ENCODE measurements at regions not wholly inside any gene's neighbourhood (a gene's known extent, or its start where the extent isn't known, plus 50 kb on each side); places are given as distances from the start of the nearest gene placed in this dataset.

GRCh38 chr19:30106417-30107095, 164.5 kb downstream of the URI1 start:
- TF ChIP-seq REST (IDR thresholded peaks at IDR 0.05) (no peak), JUNB (IDR thresholded peaks at IDR 0.05) (no peak), POLR2A (IDR thresholded peaks at IDR 0.05; ENCODE audit: low read length) (no peak)

All from A549 (cell line).